ENCODE measurements at regions not wholly inside any gene's neighbourhood (a gene's known extent, or its start where the extent isn't known, plus 50 kb on each side); places are given as distances from the start of the nearest gene placed in this dataset.

- no peaks in the 10 kb centered on the region for H3K9me3 ChIP-seq (ENCODE audit: severe bottlenecking)
- H3K36me3 ChIP-seq, result no peaks in the 10 kb centered on the region
- no peak for TF ChIP-seq CTCF (IDR thresholded peaks at IDR 0.05; ENCODE audit: low read depth, low read length)
- no peak overlapping the region for H3K4me3 ChIP-seq (ENCODE audit: low read depth, low read length)
- no peaks in the 10 kb centered on the region for H3K27me3 ChIP-seq (ENCODE audit: insufficient read depth, low read depth, severe bottlenecking)
- no peak overlapping the region for H3K27ac ChIP-seq
- no peak for DNase-seq
Measured at GRCh38 chr15:46778876-46779275, 938.4 kb upstream of the SEMA6D start.

GRCh38 chr15:46786590-46787285 lies 930.6 kb upstream of the SEMA6D start:
- H3K27ac ChIP-seq, result no peak overlapping the region
- H3K27me3 ChIP-seq (ENCODE audit: insufficient read depth, low read depth, severe bottlenecking), result no peaks in the 10 kb centered on the region
- TF ChIP-seq CTCF (IDR thresholded peaks at IDR 0.05; ENCODE audit: low read depth, low read length), result peak; percentile 42; the same call in 1 of the 2 replicates
- H3K36me3 ChIP-seq, result no peaks in the 10 kb centered on the region
- no peaks in the 10 kb centered on the region for H3K9me3 ChIP-seq (ENCODE audit: severe bottlenecking)
- DNase-seq, result peak; percentile 42
- no peak overlapping the region for H3K4me3 ChIP-seq (ENCODE audit: low read depth, low read length)

- Histone ChIP-seq H3K27me3 (ENCODE audit: insufficient read depth, low read depth, severe bottlenecking) (no peaks in the 10 kb centered on the region), H3K9me3 (ENCODE audit: severe bottlenecking) (no peaks in the 10 kb centered on the region), H3K27ac (no peak overlapping the region), H3K4me3 (ENCODE audit: low read depth, low read length) (no peak overlapping the region), H3K36me3 (no peaks in the 10 kb centered on the region)
- TF ChIP-seq CTCF (IDR thresholded peaks at IDR 0.05; ENCODE audit: low read depth, low read length), result no peak
- DNase-seq, result no peak
Measured at GRCh38 chr15:46795685-46796084, 921.6 kb upstream of the SEMA6D start.

GRCh38 chr15:46808834-46809233 lies 908.5 kb upstream of the SEMA6D start:
- DNase-seq, result no peak
- Histone ChIP-seq H3K4me3 (ENCODE audit: low read depth, low read length) (no peak overlapping the region), H3K27ac (no peak overlapping the region), H3K9me3 (ENCODE audit: severe bottlenecking) (no peaks in the 10 kb centered on the region), H3K27me3 (ENCODE audit: insufficient read depth, low read depth, severe bottlenecking) (no peaks in the 10 kb centered on the region), H3K36me3 (no peaks in the 10 kb centered on the region)
- TF ChIP-seq CTCF (IDR thresholded peaks at IDR 0.05; ENCODE audit: low read depth, low read length), result no peak

GRCh38 chr15:46815240-46815639 lies 902.1 kb upstream of the SEMA6D start:
- Histone ChIP-seq H3K36me3 (no peaks in the 10 kb centered on the region), H3K4me3 (ENCODE audit: low read depth, low read length) (no peak overlapping the region), H3K9me3 (ENCODE audit: severe bottlenecking) (no peaks in the 10 kb centered on the region), H3K27me3 (ENCODE audit: insufficient read depth, low read depth, severe bottlenecking) (no peaks in the 10 kb centered on the region), H3K27ac (no peak overlapping the region)
- TF ChIP-seq CTCF (IDR thresholded peaks at IDR 0.05; ENCODE audit: low read depth, low read length), result no peak
- DNase-seq, result no peak

- no peaks in the 10 kb centered on the region for H3K9me3 ChIP-seq (ENCODE audit: severe bottlenecking)
Measured at GRCh38 chr15:46815765-46816164, 901.5 kb upstream of the SEMA6D start.

More at GRCh38 chr15:46815765-46816164, 901.5 kb upstream of the SEMA6D start:
- DNase-seq, result no peak
- TF ChIP-seq CTCF (IDR thresholded peaks at IDR 0.05; ENCODE audit: low read depth, low read length), result no peak
- Histone ChIP-seq H3K27ac (no peak overlapping the region), H3K4me3 (ENCODE audit: low read depth, low read length) (no peak overlapping the region), H3K27me3 (ENCODE audit: insufficient read depth, low read depth, severe bottlenecking) (no peaks in the 10 kb centered on the region), H3K36me3 (no peaks in the 10 kb centered on the region)

Measured in WERI-Rb-1 (cell line).